Lower lobe of right lung (tissue), 2 donors: ENCODE measurements at regions not wholly inside any gene's neighbourhood (a gene's known extent, or its start where the extent isn't known, plus 50 kb on each side); places are given as distances from the start of the nearest gene placed in this dataset.

Source experiments
- ATAC-seq, 2 donors: fragments of 200-7000 bp; cut with Tn5 transposase; one replicate each; pipeline ENCODE4 v1.9.1; 2020 to 2022; ENCODE audit warnings: mild to moderate bottlenecking in 2 of 2, moderate library complexity in 2 of 2
- DNase-seq: peaks from one replicate; pipeline ENCODE4 v3.0.0-alpha.2; 2020
- H3K27ac ChIP-seq: fragments of 200-600 bp; one replicate; pipeline ENCODE4 v1.8.0; 2022
- H3K27me3 ChIP-seq: fragments of 200-600 bp; one replicate; pipeline ENCODE4 v1.8.0; 2022; ENCODE audit warnings: low read depth
- H3K36me3 ChIP-seq: fragments of 200-600 bp; one replicate; pipeline ENCODE4 v1.8.0; 2022; ENCODE audit warnings: mild to moderate bottlenecking
- H3K4me1 ChIP-seq: fragments of 200-600 bp; one replicate; pipeline ENCODE4 v1.8.0; 2022
- H3K4me3 ChIP-seq: fragments of 200-600 bp; one replicate; pipeline ENCODE4 v1.8.0; 2022; ENCODE audit warnings: mild to moderate bottlenecking
- H3K9me3 ChIP-seq: fragments of 200-600 bp; one replicate; pipeline ENCODE4 v1.8.0; 2022
- intact Hi-C: fragments of 100-400 bp; cut with DNase I; formaldehyde crosslinking; loops from one replicate; pipeline ENCODE4 v1.11.0; 2022
- TF ChIP-seq, protein P1 (sequence below): fragments of 200-600 bp; IDR thresholded peaks from one replicate; pipeline ENCODE4 v1.8.0; 2022; ENCODE audit warnings: antibody characterized with exemption, mild to moderate bottlenecking
- donor health status: DM: no; HTN: yes; CAD: no; lungs with severe emphysema.

- ATAC-seq (no peak), DNase-seq (no peak)
- H3K36me3 ChIP-seq, result no peaks in the 10 kb centered on the region
- no peaks in the 10 kb centered on the region for H3K4me1 ChIP-seq
- no peaks in the 10 kb centered on the region for H3K9me3 ChIP-seq
- H3K4me3 ChIP-seq, result no peak overlapping the region
- intact Hi-C loops, result no loop called here
- no peak overlapping the region for H3K27ac ChIP-seq
- TF ChIP-seq, protein P1, sequence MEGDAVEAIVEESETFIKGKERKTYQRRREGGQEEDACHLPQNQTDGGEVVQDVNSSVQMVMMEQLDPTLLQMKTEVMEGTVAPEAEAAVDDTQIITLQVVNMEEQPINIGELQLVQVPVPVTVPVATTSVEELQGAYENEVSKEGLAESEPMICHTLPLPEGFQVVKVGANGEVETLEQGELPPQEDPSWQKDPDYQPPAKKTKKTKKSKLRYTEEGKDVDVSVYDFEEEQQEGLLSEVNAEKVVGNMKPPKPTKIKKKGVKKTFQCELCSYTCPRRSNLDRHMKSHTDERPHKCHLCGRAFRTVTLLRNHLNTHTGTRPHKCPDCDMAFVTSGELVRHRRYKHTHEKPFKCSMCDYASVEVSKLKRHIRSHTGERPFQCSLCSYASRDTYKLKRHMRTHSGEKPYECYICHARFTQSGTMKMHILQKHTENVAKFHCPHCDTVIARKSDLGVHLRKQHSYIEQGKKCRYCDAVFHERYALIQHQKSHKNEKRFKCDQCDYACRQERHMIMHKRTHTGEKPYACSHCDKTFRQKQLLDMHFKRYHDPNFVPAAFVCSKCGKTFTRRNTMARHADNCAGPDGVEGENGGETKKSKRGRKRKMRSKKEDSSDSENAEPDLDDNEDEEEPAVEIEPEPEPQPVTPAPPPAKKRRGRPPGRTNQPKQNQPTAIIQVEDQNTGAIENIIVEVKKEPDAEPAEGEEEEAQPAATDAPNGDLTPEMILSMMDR, result no peak
- H3K27me3 ChIP-seq, result no peaks in the 10 kb centered on the region
Observed at GRCh38 chrX:97849951-97850350, 966.2 kb downstream of the RPA4 start.

- Histone ChIP-seq H3K27ac (no peak overlapping the region), H3K4me3 (no peak overlapping the region), H3K9me3 (no peaks in the 10 kb centered on the region), H3K27me3 (no peaks in the 10 kb centered on the region), H3K4me1 (no peaks in the 10 kb centered on the region), H3K36me3 (no peaks in the 10 kb centered on the region)
- intact Hi-C loops, result no loop called here
- DNase-seq (no peak), ATAC-seq (no peak)
- TF ChIP-seq, protein P1, result no peak
Observed at GRCh38 chrX:97850911-97851310, 967.2 kb downstream of the RPA4 start.

- Histone ChIP-seq H3K4me1 (no peaks in the 10 kb centered on the region), H3K27ac (no peak overlapping the region), H3K4me3 (no peak overlapping the region), H3K9me3 (no peaks in the 10 kb centered on the region), H3K36me3 (no peaks in the 10 kb centered on the region), H3K27me3 (no peaks in the 10 kb centered on the region)
- DNase-seq (no peak), ATAC-seq (no peak)
- TF ChIP-seq, protein P1, result no peak
- intact Hi-C loops, result no loop called here
Observed at GRCh38 chrX:97854086-97854485, 970.4 kb downstream of the RPA4 start.

GRCh38 chrX:97858592-97858991 lies 974.9 kb downstream of the RPA4 start:
- H3K36me3 ChIP-seq, result no peaks in the 10 kb centered on the region
- H3K9me3 ChIP-seq, result no peaks in the 10 kb centered on the region
- DNase-seq (no peak), ATAC-seq (no peak)
- no peak overlapping the region for H3K4me3 ChIP-seq
- no peaks in the 10 kb centered on the region for H3K4me1 ChIP-seq
- H3K27me3 ChIP-seq, result no peaks in the 10 kb centered on the region
- TF ChIP-seq, protein P1, result no peak
- intact Hi-C loops, result no loop called here
- H3K27ac ChIP-seq, result no peak overlapping the region

GRCh38 chrX:97860226-97860625 lies 976.5 kb downstream of the RPA4 start:
- no peak overlapping the region for H3K4me3 ChIP-seq
- TF ChIP-seq, protein P1, result no peak
- H3K9me3 ChIP-seq, result no peaks in the 10 kb centered on the region
- no peak for DNase-seq
- intact Hi-C loops, result no loop called here
- ATAC-seq, result no peak
- no peaks in the 10 kb centered on the region for H3K4me1 ChIP-seq
- H3K27ac ChIP-seq, result no peak overlapping the region
- H3K36me3 ChIP-seq, result no peaks in the 10 kb centered on the region
- H3K27me3 ChIP-seq, result no peaks in the 10 kb centered on the region

- TF ChIP-seq, protein P1, result no peak
- Histone ChIP-seq H3K9me3 (no peaks in the 10 kb centered on the region), H3K4me1 (no peaks in the 10 kb centered on the region), H3K4me3 (no peak overlapping the region), H3K36me3 (no peaks in the 10 kb centered on the region), H3K27ac (no peak overlapping the region), H3K27me3 (no peaks in the 10 kb centered on the region)
- ATAC-seq (no peak), DNase-seq (no peak)
- intact Hi-C loops, result no loop called here
Observed at GRCh38 chrX:97863261-97863660, 979.6 kb downstream of the RPA4 start.
